IPS DF 19.7 (cell line): ENCODE measurements at regions not wholly inside any gene's neighbourhood (a gene's known extent, or its start where the extent isn't known, plus 50 kb on each side); places are given as distances from the start of the nearest gene placed in this dataset.
"Not testable (repeated sequence)": the region's sequence is repeated elsewhere in the genome, so short reads cannot be mapped to it uniquely, and the experiment has no call there.

Experiments used
- DNase-seq: peaks from one replicate; pipeline ENCODE4 v3.0.0-alpha.2; 2013; ENCODE audit warnings: low read depth, low spot score

DNA sequence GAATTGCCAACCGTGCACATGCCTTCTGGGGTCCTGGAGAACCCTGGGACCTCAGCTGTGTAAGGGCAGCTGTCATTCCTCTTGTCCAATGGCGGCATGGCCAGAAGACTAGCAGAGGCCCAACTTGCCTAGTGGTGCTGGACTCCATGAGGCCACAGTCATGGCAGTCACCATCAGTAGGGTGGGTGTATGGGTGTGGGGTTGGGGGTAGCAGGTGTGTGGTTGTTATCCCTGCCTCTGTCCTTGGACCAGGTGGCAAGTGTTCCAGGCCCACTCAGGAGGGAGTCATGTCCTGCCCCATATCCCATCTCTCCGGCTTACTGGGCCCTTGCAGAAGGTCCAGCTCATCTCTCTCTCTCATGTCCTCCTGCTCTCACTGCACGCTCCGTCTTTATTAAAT lies 1596.2 kb downstream of the MRPL39 start:
- no peak for DNase-seq

DNA sequence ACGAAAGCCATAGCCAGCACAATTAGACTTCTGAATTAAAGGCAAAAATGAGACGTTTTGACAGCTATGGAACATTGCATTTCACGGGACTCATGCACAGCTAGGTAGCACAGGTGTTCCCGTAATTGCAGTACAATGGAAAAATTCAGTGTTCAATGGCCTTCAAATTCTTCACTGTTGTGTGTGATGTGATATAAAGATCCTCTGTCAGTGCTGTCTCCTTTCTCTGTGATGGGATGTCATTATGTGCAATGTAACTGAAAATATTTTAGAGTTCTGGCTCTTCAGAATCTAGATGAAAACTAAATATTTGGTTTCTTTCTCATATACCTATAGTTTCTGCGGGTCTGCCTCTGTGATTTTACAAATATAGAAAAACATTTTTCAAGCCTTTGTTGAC lies 1599.7 kb downstream of the MRPL39 start:
- no peak for DNase-seq

DNA sequence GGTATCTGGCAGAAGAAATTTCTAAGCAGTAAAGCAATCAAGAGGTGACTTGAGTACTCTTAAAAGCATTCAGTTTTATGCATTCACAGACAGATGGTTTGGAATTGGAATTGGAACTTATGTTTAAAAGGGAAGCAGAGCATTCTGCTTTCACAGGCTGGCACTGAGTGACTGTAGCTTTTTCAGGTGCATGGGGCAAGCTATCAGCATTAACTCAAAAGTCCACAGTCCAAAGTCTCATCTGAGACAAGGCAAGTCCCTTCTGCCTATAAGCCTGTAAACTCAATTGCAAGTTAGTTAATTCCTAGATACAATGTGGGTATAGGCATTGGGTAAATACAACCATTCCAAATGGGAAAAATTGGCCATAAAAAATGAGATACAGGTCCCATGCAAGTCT lies 1620.3 kb downstream of the MRPL39 start:
- no peak for DNase-seq

DNA sequence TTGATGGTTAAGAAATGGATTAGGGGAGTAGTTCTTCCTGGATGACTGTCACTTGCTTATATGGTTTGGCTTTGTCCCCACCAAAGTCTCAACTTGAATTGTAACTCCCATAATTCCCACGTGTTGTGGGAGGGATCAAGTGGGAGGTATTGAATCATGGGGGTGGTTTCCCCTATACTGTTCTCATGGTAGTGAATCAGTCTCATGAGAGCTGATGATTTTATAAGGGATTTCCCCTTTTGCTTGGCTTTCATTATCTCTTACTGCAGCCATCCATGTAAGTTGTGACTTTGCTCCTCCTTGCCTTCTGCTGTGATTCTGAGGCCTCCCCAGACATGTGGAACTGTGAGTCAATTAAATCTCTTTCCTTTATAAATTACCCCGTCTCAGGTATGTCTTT lies 1621.1 kb downstream of the MRPL39 start:
- no peak for DNase-seq

DNA sequence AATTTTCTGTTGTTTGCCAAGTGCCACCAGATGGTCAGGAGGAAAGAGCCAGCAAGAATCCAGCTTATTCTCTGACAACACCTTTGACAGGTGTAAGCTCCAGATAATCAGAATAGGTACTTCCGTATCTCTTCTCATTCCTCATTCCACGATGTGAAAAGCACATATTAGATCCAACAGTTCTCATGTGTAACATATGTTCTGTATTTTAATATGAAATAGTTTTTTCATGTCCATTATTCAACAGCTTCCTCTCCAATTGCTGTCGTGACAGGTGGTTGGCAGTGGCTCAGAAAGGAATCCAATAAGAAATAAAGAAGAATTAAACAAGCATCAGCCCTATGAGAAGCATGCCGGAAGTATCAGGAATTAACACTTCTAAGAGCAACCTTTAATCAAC lies 1624.7 kb downstream of the MRPL39 start:
- DNase-seq = no peak

DNA sequence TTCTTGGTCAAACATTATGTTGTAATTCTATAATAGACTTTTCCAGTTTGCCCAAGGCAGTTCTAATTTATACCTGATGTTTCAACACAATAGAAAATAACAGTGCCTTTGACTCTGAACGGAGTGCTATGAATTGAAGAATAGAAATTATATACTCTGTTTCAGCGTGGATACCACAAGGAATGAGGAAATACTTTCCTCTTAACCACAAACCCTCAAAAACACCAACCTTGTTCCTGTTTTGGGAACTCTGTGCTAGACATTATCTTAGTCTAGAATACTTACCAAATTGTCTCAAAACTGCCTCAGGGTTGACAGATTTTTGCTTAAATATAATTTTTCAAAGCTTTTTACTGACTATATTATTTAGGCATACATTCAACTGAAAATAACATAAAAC lies 1629.3 kb downstream of the MRPL39 start:
- DNase-seq = no peak

DNA sequence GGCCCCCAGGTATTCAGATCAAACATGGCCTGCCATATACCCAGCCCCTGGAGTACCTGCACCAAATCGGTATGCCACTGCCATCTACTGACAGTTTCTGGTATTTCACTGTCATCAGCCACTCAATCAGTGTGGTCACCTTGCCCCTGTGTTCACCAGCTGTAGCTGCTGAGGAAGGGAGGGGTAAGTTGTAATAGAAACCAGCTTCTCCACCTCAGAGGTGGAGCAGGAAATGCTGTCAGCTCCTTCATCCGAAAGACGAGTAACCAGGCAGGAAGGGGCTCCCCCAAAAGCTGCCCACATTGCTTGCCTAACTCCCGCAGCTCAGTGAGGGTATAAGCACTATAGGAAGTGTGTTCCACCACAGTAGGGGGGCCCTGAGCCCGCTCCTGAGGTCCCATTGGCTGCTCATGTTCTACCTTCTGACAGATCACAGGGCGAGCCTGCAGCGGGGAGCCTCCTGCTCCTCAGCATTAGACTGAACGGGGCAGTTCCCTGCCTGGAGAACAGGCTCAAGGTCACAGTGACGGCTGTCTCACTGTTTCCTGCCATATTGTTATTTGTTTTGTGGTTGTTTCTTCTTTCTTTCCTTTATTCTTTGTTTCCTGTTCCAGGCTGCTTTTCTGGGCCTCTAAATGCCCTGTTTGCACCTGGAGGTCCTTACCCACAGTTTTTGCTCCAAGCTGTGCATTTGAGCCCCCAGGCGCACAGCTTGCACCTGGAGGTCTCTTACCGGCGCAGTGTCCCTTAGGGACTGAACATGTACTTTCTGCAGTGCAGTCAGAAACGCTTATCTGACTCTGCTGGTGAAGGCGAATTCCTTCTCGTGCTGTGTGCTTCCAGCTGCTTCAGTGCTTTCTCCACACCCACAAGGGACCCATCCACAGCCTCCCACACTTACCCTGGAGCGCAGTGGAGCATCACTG lies 1638.3 kb downstream of the MRPL39 start:
- no peak for DNase-seq

DNA sequence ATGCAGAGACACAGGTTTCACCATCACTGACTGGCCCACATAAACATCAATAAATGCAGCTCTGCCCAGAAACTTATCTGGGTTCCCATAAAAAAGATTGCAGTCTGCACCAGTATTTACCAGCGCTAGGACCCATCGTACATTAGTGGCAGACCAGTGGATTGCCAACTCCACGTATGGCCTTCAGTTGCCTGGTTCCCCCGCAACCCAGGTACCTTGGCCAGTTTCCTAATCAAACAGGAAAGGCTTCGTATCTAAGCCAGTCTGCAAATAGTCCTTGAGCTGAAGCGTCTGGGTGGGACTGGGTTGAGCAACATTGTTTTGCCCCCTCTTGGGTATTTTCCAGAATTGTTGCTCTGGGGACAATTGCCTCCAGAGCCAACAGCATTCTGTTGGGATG lies 1639.3 kb downstream of the MRPL39 start:
- DNase-seq = no peak

DNA sequence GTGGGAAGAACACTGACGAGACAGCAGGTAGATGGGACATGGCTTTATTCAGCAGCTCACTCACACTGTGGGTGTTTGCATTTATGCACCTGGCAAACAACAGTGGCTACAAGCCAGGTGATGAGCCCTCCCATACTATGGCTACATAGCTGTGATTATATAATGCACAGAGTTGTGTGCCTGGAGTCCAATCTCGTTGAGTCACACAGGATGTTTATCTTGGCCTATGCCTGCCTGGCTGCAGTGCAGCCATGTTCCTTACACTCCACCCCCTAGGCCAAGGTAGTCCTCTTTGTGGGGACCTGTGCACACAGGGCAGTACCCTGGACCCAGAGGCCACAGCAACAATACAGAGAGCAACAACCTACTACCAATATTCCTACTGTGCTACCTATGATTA lies 1643.8 kb downstream of the MRPL39 start:
- DNase-seq = no peak

DNA sequence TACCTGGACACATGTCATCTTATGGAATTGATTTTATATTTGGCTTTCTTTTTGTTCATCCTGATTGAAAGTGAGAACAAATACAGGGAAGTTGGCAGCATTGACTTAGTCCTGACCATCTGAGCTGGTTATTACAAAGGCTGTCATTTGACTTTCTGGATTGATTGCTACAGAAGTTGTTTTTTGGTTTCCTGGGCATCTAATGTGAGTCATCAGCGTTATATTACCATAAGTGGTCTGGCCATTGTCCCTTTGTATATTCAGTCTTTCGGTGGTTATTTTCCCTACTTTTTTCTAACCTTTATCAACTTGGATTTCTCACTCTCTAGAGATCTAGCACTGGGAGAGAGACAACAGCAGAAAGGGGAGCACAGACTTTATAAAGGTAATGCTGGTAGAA lies 1646.5 kb downstream of the MRPL39 start:
- DNase-seq = no peak

DNA sequence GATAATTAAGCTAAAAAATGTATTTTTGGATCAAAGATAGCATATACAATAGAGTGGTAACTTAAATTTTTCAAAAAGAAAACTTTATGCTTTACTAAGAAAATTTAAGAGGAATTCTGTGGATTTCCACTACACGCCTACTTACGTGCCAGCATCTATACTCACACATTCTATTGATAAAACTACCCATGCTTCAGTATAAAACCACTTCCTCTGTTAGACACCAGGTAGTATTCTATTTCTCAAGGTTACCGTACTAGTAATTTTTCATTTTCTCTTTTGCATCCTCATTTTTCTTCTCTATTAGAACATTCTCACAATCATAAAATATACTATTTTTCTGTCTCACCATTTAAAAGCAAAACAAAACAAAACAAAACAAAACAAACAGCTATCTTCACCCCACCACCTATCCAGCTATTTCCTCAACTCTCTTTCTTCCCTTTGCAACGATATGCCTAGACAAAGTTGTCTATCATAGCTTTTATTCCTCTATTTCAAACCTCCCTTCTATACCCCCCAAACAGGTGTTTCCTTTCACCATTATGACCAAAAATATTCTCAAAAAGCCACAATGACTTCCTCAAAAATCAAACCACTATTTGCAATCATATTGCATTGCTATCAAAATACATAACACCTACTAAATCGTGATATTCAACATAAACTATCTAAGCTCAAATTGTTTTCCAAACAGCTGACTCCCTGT lies 1652.0 kb downstream of the MRPL39 start:
- DNase-seq = no peak

DNA sequence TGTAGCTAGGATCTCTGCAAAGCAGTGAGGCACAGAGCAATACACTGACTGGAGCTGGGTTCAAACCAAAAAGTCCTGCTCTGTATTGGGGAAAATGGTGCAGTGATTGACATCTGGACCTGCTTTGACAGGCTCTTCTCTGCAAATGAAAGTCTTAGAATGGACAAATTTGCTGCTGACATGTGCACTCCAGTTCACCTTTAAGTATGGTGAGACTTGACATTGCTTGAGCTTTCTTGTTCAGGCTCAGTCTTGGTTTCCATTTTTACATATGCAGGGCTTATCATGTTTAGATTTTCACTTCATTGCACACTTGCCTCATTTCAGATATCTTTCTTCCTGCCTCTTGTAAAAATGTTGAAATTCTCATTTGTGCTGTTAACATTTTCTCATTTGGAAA lies 1655.0 kb downstream of the MRPL39 start:
- no peak for DNase-seq

DNA sequence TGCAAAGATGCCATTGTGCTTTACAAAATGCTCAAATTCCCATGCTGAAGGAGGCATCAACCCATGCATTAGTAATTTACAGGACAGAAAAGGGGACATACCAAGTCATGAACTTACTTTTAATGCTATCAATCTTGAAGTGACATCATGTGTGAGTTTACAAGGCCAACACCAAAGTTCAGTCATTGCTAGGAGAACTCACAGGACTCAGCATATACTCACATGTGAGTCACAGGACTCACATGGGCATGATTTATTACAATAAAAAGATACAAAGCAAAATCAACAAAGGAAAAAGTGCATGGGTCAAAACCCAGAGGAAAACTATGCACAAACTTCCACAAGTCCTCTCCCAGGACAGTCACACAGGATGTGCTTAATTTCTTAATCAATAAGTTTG lies 1656.0 kb downstream of the MRPL39 start:
- DNase-seq = no peak

DNA sequence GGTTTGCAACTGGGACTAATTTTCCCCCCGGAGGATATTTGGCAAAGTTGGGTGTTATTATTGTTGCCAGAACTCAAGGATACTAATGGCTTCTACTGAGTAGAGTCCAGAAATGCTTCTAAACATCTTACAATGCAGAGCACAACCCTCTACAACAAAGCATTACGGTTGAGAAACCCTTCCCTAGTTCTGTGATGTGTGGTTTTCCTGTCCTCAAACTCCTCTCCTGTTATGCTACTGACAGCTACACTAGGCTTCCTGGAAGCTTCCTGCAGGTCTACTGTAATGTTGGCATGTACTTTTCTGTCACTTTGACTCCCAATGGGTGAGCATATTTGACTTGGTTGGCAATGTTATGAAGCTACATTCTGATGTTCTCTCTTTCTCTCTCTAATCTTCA lies 1656.9 kb downstream of the MRPL39 start:
- no peak for DNase-seq

DNA sequence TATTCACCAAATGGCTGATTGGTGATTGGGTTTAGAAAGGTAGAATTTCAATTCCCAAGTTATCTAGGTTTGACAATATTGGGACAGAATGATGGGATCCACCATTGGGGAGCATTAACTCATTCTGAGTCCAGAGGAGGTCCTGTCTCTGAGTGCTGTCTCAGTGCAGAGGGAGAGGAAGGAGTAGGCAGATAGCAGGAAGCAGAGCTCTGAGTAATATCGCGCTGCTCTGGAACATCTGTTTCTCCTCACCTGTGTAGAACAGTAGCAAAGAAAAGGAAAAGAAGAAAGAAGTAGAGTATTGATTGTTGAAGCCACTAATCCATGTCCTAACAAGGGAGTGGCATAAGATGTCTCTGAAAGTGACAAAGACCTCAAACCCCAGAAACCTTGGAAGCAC lies 1657.8 kb downstream of the MRPL39 start:
- DNase-seq = no peak

DNA sequence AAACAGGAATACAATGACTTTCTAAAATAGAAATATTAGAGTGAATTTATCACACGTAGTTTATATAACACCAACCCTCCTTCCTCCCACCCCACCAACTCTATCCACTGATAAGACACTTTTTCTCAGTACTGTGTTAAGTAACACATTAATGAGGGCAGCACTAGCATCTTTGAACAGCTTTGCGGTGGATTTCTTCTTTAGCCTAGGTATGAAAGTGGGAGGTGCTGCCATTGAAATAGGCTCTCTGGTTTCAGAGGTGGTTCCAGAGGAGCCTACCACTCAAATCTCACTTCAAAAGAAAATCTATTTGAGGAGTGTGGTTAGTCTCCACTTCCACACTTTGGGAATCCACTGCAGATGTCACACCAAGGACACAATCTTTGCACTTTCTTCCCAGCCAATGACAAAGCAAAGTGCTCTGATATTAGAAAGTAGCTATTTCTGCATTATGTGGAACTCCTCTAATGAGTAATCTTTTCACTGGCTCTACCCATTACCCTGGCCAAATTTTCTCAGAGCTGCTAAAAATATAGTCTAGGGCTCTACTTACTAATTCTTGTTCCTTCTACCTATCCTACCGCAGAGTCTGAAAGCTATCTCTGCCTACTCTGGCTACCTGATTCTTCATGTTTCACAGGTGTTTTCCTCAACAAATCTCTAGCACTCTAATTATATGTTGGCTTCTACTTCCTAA lies 1667.8 kb downstream of the MRPL39 start:
- no peak for DNase-seq

DNA sequence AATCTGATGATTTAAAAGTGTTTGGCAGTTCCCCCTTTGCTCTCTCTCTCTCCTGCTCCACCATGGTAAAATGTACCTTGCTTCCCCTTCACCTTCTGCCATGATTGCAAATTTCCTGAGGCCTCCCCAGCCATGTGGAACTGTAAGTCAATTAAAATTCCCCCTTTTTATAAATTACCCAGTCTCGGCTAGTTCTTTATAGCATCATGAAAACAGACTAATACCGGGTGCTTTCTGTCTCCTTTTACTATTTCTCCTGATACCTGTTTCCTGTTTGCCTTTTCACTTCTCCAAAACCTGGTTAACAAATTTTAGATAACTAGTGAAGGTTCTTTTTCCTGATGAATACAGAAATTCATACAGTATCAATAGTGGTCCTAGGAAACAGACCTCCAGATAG lies 1670.3 kb downstream of the MRPL39 start:
- no peak for DNase-seq

DNA sequence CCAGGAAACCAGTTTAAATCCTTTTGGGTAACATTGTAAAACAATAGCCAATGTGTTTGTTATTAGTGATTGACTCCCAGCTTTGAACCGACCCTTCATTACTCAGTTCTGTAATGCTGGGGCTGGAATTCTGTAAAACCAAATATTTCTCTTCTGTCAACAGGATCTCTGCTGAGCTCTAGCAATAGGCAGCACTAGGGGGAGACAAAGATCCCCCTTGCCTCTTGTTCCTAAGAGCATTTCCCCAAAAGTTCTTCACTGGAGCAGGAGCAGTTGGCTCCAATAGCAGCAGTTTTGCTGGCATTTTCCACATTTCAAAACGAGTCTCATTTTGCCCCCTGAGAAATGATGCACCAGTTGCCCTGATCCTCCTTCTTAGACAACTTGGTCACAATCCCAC lies 1671.1 kb downstream of the MRPL39 start:
- DNase-seq = no peak

DNA sequence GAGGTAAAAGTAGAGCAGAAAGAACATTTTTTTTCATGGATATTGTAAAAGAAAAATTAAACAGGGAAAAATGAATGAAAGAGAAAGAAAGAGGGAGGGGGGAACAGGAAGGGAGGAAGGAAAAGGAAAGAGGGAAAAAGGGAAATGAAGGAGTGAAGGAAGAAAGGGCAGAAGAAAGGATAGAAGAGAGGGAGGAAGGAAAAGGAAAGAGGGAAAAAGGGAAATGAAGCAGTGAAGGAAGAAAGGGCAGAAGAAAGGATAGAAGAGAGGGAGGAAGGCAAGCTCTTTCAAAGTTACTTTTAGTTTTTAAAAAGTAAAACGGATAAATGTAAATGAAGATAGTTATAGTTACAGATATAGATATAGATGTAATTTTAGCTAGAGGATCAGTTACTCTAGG lies 1676.7 kb downstream of the MRPL39 start:
- no peak for DNase-seq

DNA sequence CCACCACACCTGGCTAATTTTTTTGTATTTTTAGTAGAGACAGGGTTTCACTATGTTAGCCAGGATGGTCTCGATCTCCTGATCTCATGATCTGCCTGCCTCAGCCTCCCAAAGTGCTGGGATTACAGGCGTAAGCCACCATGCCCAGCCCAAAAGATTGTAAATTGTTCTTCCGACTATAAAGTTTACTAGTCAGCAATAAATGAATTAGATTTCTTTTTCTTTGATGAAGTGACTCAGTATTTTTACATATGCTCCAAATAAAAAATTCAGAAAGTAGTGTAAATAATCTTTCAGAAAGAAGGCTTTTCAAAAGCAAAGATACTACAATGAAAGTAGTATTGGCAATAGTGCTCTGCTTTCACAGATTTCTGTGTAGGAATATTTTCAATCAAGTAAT lies 1680.9 kb downstream of the MRPL39 start:
- DNase-seq = not testable (repeated sequence)

DNA sequence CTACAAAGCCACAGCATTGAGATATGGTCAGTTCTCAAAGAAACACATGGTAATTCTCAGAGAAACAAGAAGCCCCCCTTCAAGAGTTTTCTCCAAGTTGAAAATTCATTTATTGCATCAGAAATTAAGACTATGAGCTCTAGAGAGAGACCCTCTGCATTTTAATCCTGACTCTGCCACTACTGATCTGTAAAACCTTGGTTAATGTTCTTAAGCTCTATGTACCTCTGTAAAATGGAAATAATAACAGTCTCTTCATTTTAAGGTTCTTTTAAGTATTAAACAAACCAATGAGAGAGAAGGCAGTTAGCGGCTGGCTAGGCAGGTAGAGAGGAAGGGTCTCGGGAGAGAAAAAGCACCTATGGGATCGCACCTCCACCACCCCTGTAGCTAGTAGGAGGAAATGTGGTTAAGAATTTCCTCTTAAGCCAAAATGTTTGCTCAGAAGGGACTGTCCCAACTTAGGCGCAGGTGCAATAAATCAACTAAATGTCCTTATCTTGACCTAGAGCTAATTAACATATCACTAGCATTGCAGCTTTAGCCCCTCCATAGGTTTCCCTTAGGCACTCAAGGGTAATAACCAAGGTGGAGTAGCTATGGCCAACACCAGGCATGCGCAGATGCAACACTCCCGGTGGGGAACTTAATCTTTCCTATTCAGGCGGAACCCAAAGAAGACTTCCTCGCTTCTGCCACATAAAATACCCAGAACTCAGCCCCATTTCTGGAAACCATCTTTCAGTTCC lies 1685.4 kb downstream of the MRPL39 start:
- DNase-seq = no peak

DNA sequence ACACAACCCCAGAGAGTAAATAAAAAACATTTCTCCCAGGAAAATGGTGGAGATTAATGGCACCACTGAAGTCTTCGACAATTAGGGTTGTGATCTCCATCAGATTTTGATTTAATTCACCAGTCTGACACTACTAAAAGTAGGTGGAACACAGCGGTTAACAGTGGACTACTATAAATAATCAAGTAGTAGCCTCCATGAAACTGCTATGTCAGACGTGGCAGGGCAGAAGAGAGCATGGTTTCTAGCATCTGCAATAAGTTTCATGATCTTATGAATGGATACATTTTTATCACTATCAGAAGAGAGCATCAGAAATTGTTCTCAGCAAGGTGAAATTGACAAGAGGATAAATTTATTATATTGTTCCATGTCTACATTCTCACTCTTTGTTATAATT lies 1706.6 kb downstream of the MRPL39 start:
- DNase-seq = no peak
